Uterus (tissue), 2 donors: ENCODE measurements at regions not wholly inside any gene's neighbourhood (a gene's known extent, or its start where the extent isn't known, plus 50 kb on each side); places are given as distances from the start of the nearest gene placed in this dataset.

Experiments
- POLR2A ChIP-seq, 2 donors: fragments of 450-650 bp; IDR thresholded peaks; one replicate each; pipeline ENCODE4 v1.6.1; 2016; ENCODE audit warnings: antibody characterized with exemption in 2 of 2, mild to moderate bottlenecking in 1 of 2, moderate library complexity in 1 of 2
- TF ChIP-seq, protein P1 (sequence below), 4 experiments: fragments of 200-600 bp in 2 of 4; fragments of 450-650 bp in 2 of 4; sonication (generic) in 2 of 4; IDR thresholded peaks; one replicate each; pipeline ENCODE4 v1.5.1; 2016 to 2019; ENCODE audit warnings: antibody characterized with exemption in 4 of 4, mild to moderate bottlenecking in 2 of 4, moderate library complexity in 1 of 4

DNA sequence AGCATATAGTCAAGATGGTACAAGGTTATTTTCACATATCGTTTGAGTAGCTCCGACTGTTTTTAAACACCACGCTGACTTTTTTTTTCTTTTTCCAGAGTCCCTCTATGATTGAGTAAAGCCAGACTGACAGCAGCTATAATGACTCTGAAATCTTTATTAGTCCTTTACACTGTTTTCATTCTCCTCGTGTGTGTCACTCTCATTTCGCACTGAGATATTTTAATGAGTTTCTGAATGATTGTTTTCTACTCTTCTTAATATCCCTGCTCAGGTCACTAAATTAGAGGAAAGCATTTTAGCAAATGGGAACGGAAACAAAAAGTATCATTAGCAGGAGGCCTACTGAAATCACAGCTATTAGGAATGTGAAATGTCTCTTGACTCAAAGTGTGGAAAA is 162.3 kb upstream of the MTPN start:
- TF ChIP-seq, protein P1, sequence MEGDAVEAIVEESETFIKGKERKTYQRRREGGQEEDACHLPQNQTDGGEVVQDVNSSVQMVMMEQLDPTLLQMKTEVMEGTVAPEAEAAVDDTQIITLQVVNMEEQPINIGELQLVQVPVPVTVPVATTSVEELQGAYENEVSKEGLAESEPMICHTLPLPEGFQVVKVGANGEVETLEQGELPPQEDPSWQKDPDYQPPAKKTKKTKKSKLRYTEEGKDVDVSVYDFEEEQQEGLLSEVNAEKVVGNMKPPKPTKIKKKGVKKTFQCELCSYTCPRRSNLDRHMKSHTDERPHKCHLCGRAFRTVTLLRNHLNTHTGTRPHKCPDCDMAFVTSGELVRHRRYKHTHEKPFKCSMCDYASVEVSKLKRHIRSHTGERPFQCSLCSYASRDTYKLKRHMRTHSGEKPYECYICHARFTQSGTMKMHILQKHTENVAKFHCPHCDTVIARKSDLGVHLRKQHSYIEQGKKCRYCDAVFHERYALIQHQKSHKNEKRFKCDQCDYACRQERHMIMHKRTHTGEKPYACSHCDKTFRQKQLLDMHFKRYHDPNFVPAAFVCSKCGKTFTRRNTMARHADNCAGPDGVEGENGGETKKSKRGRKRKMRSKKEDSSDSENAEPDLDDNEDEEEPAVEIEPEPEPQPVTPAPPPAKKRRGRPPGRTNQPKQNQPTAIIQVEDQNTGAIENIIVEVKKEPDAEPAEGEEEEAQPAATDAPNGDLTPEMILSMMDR (IDR thresholded peaks at IDR 0.05), result no peak
- no peak for TF ChIP-seq POLR2A (IDR thresholded peaks at IDR 0.05)
